HG02884 (cell line): ENCODE measurements at regions not wholly inside any gene's neighbourhood (a gene's known extent, or its start where the extent isn't known, plus 50 kb on each side); places are given as distances from the start of the nearest gene placed in this dataset.

ENCODE experiments used
- ATAC-seq: cut with Tn5 transposase; IDR thresholded peaks from one replicate; pipeline ENCODE4 v1.9.1; 2021; ENCODE audit warnings: mild to moderate bottlenecking, moderate library complexity; ENCODE audit not compliant: unreplicated experiment

DNA sequence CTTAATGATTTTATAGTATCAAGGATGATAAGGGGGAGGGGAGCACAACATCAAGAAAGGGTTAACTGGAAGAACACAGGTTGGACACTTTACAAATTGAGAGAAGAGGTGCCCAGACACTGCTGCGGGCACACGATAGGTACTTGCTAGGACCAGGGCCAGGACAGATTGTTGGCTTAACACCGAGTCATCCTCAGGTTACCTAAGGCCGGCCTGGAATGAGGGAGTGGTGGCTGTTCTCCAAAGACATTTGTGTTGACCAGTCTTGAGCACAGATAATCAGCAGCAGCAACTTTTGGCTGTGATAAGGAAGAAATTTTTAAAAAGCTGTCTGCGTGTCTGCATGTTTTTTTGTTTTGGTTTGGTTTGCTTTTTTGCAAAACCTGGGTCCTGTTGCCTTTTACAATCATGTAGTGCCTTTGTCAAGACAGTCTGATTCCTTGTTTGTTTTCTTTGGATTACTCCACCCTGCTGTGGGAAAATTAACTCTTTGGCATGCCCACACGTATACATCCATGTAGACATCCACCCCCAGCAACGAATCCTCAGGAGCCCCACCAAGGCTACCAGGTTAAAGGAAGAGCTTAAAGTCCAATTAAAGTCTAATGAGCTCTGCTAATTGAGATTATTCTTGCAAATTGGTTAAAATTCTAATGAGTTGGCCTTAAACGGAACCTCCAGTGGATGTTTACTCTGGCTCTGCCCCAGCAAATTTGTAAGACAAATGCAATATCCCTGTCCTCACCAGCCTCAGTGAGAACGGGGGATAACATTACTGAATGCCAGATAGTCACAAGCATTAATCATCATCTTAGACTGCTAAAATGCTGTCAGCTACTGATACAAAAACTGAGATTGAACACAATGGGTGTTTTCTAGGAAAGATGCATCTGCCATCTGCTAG, 382.3 kb downstream of the ACTL7B start:
- ATAC-seq: no peak

DNA sequence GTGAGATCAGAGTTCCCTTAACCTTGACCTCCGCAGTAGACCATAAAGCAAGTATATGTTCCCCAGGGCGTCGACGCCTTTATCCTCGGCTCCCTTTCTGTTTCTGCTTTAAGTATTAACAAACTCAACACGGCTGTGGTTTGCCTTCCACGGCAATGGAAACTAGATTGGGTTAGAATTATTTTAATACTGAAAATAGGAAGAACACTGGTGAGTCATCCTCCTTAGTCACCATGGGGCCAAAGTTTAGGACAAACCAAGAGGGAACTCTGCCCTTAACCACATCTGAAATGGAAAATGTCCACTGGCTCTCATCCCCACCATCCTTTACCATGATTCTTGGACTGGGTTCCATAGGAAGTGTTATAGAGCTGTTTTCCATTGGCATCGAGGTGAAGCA, 386.1 kb downstream of the ACTL7B start:
- ATAC-seq: no peak

DNA sequence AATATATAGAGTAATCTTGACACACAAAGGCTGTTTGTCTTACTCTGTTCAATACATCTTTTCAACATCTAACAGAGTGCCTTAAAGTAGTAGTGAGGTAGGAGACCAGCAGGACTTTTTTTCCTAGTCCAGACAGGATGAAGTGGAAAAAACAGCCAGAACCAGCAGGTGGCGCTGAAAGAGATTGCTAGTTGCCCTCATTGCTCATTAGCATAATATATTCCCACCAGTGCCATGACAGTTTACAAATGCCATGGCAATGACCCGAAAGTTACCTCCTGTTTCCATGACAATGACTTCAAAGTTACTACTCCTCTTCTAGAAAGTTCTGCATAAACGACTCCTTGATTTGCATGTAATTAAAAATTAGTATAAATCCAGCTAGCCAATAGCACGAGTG, 387.4 kb downstream of the ACTL7B start:
- ATAC-seq: peak; percentile 55

DNA sequence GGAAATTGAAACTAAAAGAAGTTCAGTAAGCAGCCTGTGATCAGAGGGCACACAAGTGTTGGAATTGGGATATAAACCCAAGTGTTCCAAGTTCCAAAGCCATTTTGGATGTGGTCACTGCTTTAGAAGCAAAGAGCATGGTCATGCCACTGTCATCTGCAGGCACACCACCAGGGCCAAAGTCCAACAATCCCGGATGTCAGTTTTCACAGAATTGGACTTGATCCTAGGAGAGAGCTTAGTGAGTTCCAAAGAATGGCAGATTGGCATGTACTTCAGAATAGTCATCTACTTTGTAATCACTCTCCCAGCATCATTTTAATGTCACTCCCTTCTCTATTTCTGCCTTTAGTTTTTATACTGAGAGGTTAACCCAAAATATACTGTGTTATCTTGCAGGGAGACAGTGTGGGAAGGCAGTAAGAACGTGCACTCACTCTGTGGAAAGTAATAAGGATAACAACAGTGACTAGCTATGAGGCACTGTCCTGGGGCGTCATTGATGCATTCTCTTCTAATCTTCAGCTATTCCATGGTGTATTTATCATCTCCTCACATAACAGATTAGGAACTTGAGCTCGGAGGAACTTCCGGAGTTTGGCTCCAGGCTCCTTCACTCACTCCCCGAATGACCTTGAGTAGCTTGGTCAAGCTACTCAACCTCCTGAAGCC, 388.0 kb downstream of the ACTL7B start:
- ATAC-seq: no peak

DNA sequence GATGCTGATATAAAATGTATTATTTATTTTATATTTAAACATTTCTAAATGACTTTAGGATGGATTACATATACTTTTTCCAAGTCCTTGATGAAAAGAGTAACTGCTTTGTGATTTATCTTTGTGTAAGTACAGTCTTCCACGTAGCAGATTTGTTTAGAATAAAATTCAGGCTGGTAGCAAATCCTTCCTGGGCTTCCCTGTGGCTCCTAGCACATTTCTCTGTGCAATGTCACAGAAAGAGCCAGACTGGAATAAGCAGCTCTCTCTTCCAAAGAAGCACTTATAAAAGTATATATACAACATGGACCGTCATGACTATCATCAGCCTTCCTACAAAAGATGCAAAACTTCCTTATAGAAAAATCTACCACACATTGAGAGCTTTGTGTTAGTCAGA, 388.6 kb downstream of the ACTL7B start:
- ATAC-seq: no peak

DNA sequence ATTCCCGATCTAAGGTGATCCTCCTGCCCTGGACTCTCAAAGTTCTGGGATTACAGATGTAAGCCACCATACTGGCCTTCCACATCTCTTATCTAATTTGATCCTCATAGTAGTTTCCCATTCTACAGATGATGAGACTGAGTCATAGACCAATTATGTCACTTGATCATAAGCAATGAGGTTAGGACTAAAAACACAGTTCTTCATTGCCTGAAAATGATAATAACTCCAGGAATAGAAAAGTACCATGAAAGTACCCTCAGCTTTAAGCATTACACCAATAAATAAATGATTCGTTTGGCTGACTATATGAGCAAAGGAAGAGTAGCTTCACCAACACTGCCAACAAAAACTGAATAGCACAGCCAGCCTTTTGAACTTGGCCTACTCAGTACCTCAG, 389.5 kb downstream of the ACTL7B start:
- no peak for ATAC-seq

DNA sequence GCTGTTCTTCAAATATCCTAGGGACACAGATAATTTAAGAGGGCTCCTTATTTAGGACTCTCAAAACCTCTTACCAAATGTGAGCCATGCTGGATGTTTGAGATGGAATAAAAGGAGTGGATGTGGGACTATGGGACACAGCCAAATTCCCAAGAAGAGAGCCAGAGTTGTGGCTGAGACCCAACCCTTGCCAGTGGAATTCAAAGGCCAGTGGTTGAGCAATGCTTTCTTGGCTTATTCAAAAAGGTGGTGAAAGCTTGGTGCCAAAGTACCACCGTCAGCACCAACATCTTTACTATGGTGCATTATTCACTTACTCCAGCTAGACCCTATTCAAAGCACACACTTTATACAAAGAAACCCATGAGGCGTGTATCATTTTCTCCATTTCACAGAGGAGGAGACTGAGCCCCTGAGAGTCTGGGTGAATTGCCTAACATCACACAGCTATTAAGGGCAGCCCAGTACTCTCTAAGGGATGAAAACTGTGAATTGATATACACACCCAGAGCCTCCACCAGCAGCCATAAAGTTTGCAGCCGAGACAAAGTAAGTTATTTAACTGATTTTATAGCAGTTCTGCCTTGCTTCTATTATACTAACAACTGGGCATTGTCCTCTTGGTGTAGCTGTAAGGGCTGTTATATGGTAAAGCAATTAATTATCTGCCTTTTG, 391.7 kb downstream of the ACTL7B start:
- ATAC-seq: no peak

DNA sequence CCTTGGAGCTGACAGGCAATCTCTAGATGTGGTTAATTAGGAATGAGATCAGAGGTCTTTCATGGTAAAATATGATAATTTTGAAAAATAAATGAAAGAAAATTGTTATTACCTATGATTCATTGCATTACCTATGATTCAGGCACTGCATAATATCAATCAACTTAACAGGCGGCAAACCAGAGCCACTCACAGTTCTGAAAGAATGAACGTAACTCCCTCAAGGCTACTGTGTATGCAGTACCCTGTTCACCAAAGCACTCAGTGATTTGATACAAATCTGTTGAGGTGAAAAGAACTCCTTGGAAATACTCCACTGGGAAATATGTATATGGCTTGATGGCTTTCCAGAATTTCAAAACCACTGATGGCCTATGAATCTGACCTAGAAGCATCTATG, 398.9 kb downstream of the ACTL7B start:
- no peak for ATAC-seq

DNA sequence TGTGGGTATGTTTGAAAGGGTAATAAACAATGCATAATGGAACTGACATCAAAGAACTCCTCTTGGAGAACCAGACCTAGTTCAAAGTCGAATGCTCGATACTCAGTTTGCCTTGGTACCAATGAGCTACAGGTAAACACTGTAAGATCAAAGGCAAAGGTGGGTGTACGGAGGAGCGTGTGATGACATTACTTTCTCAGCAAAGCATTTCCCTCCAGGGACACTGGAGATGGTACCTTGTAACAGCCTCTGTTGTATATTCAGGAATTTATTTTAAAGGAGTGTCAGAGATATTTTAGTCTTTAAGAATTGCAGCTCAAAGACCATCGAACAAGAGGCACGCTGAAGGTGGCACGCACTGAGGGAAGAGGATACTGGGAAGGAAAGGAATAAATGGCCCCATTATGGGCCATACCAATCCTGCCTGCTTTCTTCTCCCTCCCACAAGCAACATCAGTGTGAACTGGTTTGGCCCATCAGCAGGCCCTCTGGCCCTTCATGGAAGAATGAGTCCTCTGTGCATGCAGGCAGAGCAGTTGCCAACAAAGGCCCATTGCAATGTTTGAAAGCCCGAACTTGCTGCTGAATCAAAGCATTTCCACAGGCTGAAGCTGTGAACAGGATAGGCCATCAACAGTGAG, 410.2 kb downstream of the ACTL7B start:
- no peak for ATAC-seq

DNA sequence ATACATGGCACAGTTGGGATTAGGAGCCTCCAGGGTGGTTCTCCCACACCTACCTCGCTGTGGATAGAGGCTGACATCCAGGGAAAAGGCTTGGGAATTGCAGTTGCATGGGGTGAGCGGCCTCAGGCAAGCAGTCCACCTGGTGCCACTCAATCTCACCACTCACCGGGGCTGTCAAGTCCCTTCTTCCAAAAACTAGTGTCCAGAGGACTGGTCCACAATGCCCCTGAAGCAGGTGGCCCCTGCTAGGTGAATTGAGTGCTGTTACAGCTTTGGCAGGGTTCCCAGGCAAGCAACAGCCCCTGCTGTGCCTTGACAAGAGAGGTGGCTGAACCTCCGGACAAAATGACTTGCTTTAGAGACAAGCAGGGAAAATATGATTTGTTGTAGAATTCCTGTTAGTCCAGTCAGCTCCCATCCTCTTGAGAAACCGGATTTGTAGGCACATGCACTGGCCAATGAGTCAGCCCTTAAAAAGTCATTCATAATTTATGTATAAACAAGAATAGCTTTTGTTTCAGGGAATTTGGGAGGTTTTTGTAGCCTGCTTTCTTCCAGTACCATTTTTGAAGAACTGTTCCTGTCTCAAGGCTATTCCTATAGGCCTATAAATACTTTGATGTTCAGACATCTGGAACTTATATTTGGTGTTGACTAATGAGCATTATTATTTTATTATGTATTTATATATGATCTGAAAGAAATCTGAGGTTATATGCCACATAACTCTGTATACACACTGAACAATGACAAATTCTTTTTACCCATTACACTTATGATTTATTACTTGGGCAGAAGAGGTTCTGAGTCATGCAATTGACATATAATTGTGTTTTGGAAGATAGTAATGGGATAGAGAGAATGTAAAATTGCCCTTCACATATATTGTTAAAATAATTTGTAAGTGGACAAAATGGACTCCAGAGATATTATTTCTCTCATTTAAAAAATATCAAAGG, 411.1 kb downstream of the ACTL7B start:
- no peak for ATAC-seq

DNA sequence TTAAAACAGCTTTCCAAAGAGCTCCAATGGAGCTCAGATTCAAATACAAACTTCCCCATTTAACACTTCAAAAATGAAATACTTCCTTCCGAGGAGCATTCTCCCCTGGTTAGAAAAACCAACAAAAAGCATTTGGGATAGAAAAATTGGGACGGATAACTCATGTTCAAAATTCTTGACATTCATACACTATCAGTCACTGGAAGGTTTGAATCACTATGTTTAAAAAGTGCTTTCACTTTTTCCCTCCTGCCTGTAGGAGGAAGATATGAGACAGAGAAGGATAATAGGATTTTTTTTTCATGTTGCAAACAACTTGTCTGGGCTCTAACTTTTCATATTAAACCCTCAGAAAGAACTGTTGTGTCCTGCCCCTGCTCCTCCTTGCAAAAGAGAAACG, 412.0 kb downstream of the ACTL7B start:
- no peak for ATAC-seq

DNA sequence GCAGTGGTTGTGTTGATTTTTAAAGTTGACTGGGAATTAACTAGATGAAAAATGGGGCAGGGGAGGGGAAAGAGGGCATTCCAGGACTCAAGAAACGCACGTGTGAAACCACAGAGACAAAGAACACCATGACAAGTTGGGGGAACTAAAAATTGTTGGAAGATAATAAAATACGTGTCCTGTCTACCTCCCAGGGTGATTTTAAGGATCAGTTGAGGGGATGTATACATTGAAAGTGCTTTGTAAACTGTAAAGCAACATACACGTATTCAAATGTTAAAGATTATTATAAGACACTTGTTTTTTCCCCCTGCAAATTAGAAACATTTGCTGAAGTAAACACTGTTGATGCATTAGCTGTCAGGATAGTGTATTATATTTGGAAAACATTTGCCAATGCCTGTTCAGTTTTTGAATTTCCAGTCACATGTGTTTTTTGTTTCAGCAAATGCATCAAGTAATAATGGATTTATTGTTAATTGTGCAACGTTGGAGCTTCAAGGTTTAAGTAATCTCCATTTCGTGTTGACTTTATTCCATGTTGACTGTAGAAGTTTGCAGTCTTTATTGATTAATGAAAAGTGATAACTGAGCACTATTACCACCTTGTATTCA, 412.7 kb downstream of the ACTL7B start:
- ATAC-seq: no peak

DNA sequence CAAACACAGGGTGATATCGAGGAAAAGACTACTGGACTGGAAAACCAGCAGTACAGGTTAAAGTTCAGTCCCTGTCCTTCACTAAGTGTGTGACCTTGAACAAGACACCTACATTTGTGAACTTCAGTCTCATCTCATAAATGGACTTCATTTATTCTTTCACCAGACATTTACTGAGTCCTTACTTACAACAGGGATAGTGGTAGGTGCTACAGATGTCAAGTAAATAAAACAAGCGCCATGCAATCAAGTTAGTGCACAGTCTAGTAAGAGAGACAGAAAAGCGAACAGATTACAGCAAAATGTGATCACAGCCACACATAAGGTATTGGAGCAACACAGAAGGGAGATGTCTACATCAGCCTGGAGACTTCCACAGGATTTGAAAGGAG, 413.2 kb downstream of the ACTL7B start:
- no peak for ATAC-seq

DNA sequence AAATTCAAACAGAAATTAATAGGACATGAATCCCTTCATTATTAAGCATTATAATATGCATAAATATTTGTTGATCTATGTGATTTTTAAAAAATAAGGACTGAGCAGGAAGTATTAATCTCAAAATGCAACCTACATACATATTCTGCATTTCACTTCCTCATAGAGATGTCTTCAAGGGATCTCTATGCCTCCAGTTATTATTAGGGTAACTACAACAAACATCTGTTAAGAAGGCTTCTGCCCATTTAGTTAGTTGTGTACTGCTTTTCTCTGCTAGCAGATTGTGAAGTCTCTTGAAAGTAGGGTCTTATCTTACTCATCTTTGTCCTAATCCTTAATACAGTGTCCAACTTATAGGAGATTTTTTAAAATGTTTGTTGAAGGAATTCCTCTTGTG, 414.1 kb downstream of the ACTL7B start:
- ATAC-seq: no peak

DNA sequence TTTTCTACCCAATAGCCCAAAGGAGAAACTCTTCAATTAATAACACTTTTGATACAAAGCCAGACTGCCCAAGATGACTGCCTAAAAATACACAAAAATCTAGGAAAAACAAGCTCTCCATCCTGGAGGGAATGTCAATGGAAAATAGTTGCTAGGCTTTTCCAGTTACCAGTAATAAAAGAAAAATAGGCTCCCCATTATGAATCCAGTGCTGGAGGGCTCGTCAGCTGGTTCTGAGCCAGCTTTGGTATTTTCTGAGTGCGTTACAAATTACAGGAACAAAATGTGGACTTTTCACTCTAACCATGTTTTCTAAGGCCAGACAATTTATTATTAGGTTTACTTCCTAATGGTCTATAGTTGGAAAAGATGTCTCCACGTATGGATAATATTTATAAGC, 414.5 kb downstream of the ACTL7B start:
- no peak for ATAC-seq

DNA sequence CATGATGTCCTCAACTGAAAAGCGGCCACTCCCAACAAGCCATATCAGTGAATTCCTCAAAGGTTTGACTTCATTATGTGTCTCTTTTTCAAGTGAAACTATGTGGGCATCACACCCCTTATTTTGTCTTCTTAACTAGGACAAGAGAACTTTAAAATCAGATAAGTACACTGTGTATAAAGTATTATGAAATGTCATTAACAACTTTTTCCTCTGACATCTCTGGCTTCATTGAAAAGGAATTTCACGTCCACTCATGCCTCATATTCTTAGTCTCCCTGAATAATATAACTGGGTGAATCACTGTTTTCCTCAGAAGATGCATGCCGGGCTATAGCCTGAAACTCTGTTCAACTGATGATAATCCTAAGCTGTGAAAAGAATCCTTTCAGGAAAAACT, 415.8 kb downstream of the ACTL7B start:
- ATAC-seq: no peak

DNA sequence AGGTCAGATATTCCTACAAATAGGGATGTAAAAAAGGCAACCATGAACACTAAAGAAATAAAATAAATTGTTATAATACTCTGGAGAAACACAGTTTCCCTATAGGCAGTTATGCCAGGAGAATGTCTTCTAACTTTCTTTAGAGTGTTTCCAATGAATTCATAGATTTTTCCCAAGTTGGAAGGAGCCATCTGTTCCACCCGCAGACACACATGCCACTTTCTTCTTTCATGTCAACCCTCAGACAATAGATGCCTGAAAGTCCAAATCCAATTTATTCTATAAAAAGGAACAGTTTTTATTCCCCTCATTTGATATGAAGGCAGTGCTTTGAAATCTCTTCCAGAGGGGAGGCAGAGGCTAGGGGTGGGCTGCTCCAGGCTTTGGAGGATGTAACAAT, 418.1 kb downstream of the ACTL7B start:
- ATAC-seq: no peak

DNA sequence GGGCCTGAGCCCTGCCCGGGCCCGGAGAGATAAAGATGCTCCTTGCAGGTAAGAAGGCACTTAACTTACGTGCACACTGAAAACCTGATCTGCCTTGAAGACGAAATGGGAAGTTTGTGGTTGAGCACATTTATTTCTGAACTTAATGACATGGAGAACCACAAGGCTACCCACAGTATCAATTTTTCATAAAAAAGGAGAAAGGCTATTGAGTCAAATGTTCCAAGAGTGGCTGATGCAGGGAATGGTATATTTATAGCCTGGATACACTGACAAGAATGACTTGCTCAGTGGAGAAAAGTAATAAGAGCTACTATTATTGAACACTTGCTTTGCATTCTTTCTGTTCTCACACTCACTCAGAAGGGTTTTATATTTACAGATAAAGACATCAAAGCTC, 419.3 kb downstream of the ACTL7B start:
- no peak for ATAC-seq

DNA sequence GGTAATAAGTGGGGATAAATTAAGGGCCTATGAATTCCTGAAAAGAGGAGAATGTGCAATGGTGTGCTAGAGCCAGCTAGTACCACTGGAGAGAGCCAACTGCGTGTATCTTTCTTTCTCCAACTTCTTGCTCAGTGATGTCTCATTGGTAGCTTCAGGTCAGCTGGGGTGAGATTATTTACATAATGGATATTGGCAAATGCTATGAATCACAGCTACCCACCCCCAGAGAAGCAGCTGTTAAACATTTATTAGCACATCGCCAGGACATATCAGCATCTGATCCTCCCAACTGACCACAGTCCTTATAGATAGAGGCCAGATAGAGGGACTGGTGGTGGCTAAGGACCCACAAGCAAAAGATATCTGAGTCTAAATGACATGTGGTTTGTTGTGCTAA, 421.3 kb downstream of the ACTL7B start:
- no peak for ATAC-seq

DNA sequence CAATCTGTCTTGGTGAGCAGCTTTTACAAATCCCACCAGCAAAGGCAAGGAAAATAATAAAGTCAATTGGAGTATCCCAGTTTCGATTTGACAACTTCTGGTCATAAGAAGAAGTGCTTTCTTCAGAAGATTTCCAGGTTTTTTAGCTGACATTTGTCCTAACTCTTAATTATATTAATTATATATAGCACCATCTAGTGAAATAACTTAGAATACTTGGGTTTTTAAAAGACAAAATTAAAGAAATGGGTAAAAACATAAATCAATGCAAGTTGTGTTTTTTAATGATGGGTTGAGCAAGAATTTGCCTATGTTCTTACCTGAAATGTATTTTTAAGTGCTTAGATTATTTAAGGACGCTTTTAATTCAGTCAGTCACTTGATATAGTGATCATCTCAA, 421.8 kb downstream of the ACTL7B start:
- ATAC-seq: no peak
